Effector memory CD4-positive, alpha-beta T cell (primary cell): ENCODE measurements at regions not wholly inside any gene's neighbourhood (a gene's known extent, or its start where the extent isn't known, plus 50 kb on each side); places are given as distances from the start of the nearest gene placed in this dataset.

Experiments used
- DNase-seq, 3 donors: peaks; one replicate each; pipeline ENCODE4 v3.0.0-alpha.2; 2020
- H3K27ac ChIP-seq: 2 replicates; pipeline ENCODE4 v1.7.0; 2013; ENCODE audit warnings: mild to moderate bottlenecking, low read length, moderate library complexity; ENCODE audit not compliant: insufficient read depth, poor library complexity, severe bottlenecking
- H3K27me3 ChIP-seq: replicated peaks from 2 replicates; pipeline ENCODE4 v1.7.0; 2013; ENCODE audit warnings: mild to moderate bottlenecking, low read length; ENCODE audit not compliant: insufficient read depth, control insufficient read depth, poor library complexity, severe bottlenecking
- H3K36me3 ChIP-seq: 2 replicates; pipeline ENCODE4 v1.7.0; 2013; ENCODE audit warnings: mild to moderate bottlenecking, low read length, moderate library complexity; ENCODE audit not compliant: control insufficient read depth, insufficient read depth
- H3K4me1 ChIP-seq: 2 replicates; pipeline ENCODE4 v1.7.0; 2013; ENCODE audit warnings: low read length, mild to moderate bottlenecking; ENCODE audit not compliant: control insufficient read depth, insufficient read depth, poor library complexity, severe bottlenecking
- H3K4me3 ChIP-seq: 2 replicates; pipeline ENCODE4 v1.7.0; 2013; ENCODE audit warnings: low read length, low read depth, mild to moderate bottlenecking; ENCODE audit not compliant: insufficient read depth, poor library complexity, severe bottlenecking
- H3K9me3 ChIP-seq: 2 replicates; pipeline ENCODE4 v1.7.0; 2013; ENCODE audit warnings: mild to moderate bottlenecking, low read length, moderate library complexity; ENCODE audit not compliant: control insufficient read depth

DNA sequence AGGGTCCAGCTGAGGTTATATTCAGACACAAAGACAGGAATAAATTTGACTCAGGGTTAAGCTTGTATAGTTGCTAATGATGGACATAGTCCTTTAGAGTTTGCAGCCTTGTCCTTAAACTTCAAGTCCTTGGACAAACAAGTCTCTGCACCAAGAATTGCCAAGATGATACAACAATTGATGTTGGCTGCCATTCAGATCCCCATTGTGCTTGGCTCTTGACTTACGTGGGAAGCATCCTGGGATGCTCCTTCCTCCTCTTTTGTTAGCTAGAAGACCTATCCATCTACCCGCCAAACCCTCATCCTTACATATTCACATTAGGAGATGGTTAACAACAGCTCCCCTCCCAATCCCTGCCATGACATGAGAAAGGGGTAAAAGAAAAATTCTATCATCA, 115.6 kb downstream of the RDH14 start:
- Histone ChIP-seq H3K4me1 (no peaks in the 10 kb centered on the region), H3K27me3 (no peaks in the 10 kb centered on the region), H3K9me3 (no peaks in the 10 kb centered on the region), H3K4me3 (no peak overlapping the region), H3K36me3 (no peaks in the 10 kb centered on the region), H3K27ac (no peak overlapping the region)
- DNase-seq, result no peak

DNA sequence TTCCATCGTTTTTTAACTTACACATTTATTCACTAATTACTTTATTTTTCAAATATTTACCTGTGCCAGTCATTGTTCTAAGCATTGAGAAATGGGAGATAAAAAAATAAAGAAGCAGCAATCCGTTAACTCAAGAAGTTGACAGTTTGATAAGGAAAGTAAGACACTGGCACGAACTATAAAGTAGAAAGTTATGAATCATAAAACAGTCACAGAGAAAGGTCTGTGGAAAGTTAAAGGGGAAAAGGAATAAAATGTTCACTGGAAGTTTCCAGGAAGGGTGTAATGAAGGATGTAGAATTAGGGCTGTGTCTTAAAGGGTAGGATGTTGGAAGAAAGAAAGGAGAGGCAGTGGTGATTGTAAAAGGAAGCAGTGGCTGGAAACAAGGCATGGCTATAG, 118.9 kb downstream of the RDH14 start:
- Histone ChIP-seq H3K4me3 (no peak overlapping the region), H3K27ac (no peak overlapping the region), H3K9me3 (no peaks in the 10 kb centered on the region), H3K4me1 (no peaks in the 10 kb centered on the region), H3K36me3 (no peaks in the 10 kb centered on the region), H3K27me3 (no peaks in the 10 kb centered on the region)
- no peak for DNase-seq

DNA sequence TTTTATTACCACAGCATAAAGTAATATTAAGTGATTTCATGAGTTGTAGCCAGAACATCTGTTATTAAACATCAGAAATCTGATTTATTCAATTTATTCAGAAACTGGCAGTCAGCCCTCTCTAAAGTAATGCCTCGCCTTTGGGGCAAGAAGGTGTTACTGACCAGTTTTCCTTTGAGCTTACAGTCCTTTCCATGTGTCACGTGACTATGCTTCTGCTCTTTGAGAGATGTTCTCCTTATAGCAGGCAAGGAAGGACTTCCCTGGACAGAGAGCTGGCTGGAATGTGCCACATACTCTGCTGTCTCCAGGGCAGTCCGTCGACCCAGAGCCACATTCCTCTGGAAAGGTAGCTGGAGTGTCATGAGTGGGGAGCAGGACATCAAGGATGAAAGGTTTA, 119.7 kb downstream of the RDH14 start:
- no peak for DNase-seq
- Histone ChIP-seq H3K27ac (no peak overlapping the region), H3K4me3 (no peak overlapping the region), H3K36me3 (no peaks in the 10 kb centered on the region), H3K9me3 (no peaks in the 10 kb centered on the region), H3K27me3 (no peaks in the 10 kb centered on the region), H3K4me1 (no peaks in the 10 kb centered on the region)

DNA sequence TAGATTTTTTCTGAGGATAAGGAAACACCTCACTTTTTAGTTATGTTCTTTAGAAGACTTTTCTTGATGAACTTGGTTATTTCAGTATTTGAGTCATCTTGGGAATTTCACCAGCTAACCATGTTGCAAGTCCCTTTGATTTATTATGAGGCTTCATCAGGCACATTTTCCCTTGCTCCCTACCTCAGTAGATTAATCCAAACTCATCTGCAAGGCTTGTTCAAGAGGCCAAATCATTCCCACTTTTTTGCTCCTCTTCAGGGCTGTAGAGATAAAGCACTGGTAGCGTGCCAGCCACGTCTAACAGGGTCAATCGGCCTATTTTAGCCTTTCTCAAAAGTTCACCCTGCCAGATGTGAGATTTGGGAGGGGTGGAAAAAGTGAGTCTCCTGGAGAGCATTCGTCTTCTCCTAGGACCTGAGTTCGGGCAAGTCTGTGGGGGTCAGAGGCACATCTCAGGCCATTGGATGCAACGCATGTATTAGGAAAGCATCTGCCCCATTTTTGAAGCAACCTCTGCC, 120.3 kb downstream of the RDH14 start:
- Histone ChIP-seq H3K27ac (no peak overlapping the region), H3K4me1 (no peaks in the 10 kb centered on the region), H3K27me3 (no peaks in the 10 kb centered on the region), H3K4me3 (no peak overlapping the region), H3K9me3 (no peaks in the 10 kb centered on the region), H3K36me3 (no peaks in the 10 kb centered on the region)
- DNase-seq, result no peak

DNA sequence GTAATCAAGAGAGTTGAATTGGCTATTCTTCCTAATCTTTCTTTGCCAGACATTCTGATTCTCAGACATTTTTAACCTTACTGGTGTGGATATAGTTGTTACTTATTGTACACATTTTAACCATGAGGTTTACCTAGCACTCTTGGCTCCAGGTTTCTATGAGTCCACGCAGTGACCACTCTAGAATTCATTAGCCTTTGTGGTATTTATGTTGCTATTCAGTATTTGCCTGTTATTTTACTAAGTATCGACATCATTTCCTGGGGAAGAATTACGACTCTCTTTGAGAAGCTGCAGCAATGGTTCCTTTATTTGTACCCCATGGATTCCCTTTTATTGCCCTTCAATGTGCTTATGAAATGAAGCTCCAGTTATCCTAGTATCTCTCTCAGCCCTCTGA, 120.7 kb downstream of the RDH14 start:
- H3K27ac ChIP-seq, result no peak overlapping the region
- no peak for DNase-seq
- H3K4me3 ChIP-seq, result no peak overlapping the region
- no peaks in the 10 kb centered on the region for H3K9me3 ChIP-seq
- no peaks in the 10 kb centered on the region for H3K27me3 ChIP-seq
- no peaks in the 10 kb centered on the region for H3K4me1 ChIP-seq
- H3K36me3 ChIP-seq, result no peaks in the 10 kb centered on the region

DNA sequence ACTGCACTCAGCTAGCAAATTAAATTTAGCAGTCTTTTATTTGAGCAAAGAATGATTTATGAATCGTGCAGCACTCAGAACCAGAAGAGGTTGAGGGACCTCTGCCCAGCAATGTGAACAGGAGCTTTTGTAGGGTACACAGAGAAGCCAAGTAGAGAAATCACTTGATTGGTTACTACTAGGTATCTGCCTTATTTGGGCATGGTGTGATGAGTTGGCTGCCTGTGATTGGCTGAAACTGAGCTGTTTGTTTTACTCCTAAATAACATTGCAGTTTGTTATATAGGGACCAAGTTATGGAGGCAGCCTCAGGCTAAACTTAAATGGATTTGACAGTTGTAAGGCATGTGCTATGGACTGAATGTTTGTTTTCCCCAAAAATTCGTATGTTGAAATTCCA, 122.5 kb downstream of the RDH14 start:
- Histone ChIP-seq H3K9me3 (no peaks in the 10 kb centered on the region), H3K27me3 (no peaks in the 10 kb centered on the region), H3K4me1 (no peaks in the 10 kb centered on the region), H3K4me3 (no peak overlapping the region), H3K27ac (no peak overlapping the region), H3K36me3 (no peaks in the 10 kb centered on the region)
- no peak for DNase-seq

DNA sequence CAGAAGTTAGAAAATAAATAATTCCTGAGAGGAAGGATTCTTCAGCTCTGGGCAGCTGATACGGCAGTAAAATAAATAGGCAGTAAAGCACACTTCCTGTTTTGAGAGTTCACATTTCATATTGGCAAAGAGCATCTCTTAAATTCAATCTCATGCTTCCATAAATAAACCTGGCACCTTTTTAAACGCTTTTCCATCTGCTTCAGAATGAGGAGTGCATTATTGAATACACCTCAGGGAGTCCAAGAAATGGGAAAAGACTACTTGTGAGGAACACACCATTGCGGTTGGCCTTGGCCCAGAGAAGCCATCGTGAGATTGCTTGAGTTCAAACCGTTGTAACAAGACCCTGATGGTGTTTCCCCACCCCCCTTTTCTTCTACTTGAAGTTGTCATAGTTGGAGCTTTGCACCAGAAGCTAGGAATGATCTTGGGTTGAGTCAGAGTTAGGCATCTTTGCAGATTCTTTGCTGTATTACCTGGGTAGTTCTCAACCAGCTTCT, 123.9 kb downstream of the RDH14 start:
- H3K36me3 ChIP-seq, result no peaks in the 10 kb centered on the region
- H3K4me3 ChIP-seq, result no peak overlapping the region
- no peaks in the 10 kb centered on the region for H3K27me3 ChIP-seq
- H3K27ac ChIP-seq, result no peak overlapping the region
- DNase-seq, result no peak
- H3K4me1 ChIP-seq, result no peaks in the 10 kb centered on the region
- no peaks in the 10 kb centered on the region for H3K9me3 ChIP-seq

DNA sequence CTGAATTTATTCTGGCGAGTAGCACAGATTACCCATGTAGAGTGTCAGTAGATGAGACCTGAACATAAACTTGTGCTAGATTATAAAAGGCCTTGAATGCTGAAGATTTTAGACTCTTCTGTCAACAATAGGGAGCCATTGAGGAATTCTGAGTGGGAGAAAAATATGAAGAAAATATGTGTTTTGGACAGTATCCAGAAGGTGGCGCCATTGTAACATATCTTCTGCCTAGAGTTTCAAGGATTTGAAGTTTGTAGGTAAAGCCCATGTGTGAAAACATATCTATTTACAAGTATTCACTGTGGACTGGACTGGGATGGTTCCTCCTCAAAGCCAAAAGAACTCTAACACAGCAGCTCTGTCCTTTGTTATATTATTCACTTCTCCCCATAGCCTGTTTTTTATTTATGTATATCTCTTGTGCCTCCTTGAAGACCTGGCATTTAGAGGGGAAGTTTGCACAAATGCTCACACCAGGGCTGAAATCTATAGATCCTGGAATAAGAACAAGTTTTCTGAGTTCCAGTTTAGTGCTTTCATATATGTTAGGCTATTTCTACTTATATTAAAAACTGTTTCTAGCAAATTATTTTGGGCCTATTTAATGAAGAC, 124.9 kb downstream of the RDH14 start:
- no peaks in the 10 kb centered on the region for H3K9me3 ChIP-seq
- no peak for DNase-seq
- H3K4me1 ChIP-seq, result no peaks in the 10 kb centered on the region
- H3K36me3 ChIP-seq, result no peaks in the 10 kb centered on the region
- H3K27me3 ChIP-seq, result no peaks in the 10 kb centered on the region
- H3K4me3 ChIP-seq, result no peak overlapping the region
- no peak overlapping the region for H3K27ac ChIP-seq

DNA sequence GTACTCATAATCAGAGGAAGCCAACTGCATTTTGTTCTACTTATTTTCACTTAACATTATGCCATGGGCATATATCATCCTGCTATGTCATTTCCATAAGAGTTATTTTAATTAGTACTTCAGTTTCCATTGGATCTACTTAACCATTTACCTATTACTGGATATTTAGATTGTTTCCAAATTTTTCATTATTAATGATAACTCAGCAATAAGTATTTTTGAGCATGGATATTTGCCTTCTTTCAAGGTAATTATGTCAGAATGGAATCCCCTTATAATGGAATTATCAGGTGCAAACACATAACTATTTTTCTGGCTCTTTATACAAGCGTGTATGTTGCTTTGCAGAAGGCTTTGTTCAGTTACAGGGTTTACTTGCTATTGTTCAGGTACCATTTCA, 126.6 kb downstream of the RDH14 start:
- DNase-seq, result no peak
- H3K4me3 ChIP-seq, result no peak overlapping the region
- no peaks in the 10 kb centered on the region for H3K4me1 ChIP-seq
- no peaks in the 10 kb centered on the region for H3K27me3 ChIP-seq
- H3K36me3 ChIP-seq, result no peaks in the 10 kb centered on the region
- no peak overlapping the region for H3K27ac ChIP-seq
- H3K9me3 ChIP-seq, result no peaks in the 10 kb centered on the region

DNA sequence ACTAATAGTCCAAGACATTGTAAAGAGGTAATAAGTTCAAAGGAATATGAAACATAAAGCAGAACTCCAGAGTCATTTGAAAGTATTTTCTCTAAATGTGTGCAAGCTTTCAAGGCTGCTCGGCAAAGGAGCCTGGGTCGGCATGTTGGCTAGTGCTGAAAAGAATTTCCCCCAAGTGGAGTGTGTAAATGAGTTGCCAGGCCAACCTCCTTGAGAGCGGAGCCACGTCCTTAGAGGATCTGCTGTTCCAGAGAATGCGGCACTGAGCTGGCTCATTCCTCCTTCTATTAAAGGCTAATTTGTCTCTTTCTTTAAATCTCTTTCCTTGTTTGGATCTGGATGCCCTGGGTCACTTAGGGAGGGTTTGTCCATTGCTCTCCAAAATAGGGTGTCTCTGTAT, 127.5 kb downstream of the RDH14 start:
- Histone ChIP-seq H3K36me3 (no peaks in the 10 kb centered on the region), H3K27me3 (no peaks in the 10 kb centered on the region), H3K4me3 (no peak overlapping the region), H3K27ac (no peak overlapping the region), H3K4me1 (no peaks in the 10 kb centered on the region), H3K9me3 (no peaks in the 10 kb centered on the region)
- no peak for DNase-seq
